NB4 (cell line): ENCODE measurements at regions not wholly inside any gene's neighbourhood (a gene's known extent, or its start where the extent isn't known, plus 50 kb on each side); places are given as distances from the start of the nearest gene placed in this dataset.

Experiments
- CTCF ChIP-seq: IDR thresholded peaks from one replicate; pipeline ENCODE4 v1.5.1; 2012; ENCODE audit warnings: low read depth, low read length
- MYC ChIP-seq: IDR thresholded peaks from 2 replicates; pipeline ENCODE4 v1.6.1; 2011; ENCODE audit warnings: low read depth, low read length
- POLR2A ChIP-seq: IDR thresholded peaks from 2 replicates; pipeline ENCODE4 v1.6.1; 2011; ENCODE audit warnings: mild to moderate bottlenecking; ENCODE audit not compliant: insufficient read length; ENCODE audit errors: extremely low read depth
- TF ChIP-seq, protein P1 (sequence below): IDR thresholded peaks from 2 replicates; pipeline ENCODE4 v1.6.1; 2011; ENCODE audit warnings: low read depth, low read length

- no peak for TF ChIP-seq POLR2A
- TF ChIP-seq CTCF: no peak
- no peak for TF ChIP-seq MYC
- TF ChIP-seq, protein P1, sequence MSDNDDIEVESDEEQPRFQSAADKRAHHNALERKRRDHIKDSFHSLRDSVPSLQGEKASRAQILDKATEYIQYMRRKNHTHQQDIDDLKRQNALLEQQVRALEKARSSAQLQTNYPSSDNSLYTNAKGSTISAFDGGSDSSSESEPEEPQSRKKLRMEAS: no peak
Observed at GRCh38 chr2:176464886-176465564, 195.8 kb downstream of the MTX2 start.
